Astrocyte of the spinal cord (primary cell): ENCODE measurements at regions not wholly inside any gene's neighbourhood (a gene's known extent, or its start where the extent isn't known, plus 50 kb on each side); places are given as distances from the start of the nearest gene placed in this dataset.
"Not testable (repeated sequence)": the region's sequence is repeated elsewhere in the genome, so short reads cannot be mapped to it uniquely, and the experiment has no call there.

Source experiments
- DNase-seq: peaks from one replicate; pipeline ENCODE4 v3.0.0; 2011; ENCODE audit warnings: low read depth, low spot score
- H3K4me3 ChIP-seq: 2 replicates; pipeline ENCODE4 v1.5.1; 2011; ENCODE audit warnings: low read depth, mild to moderate bottlenecking, low read length, moderate library complexity
- CTCF ChIP-seq: IDR thresholded peaks from 2 replicates; pipeline ENCODE4 v1.5.1; 2012; ENCODE audit warnings: low read depth, mild to moderate bottlenecking, low read length, inconsistent platforms
- in situ Hi-C: cut with HindIII; loops from 2 replicates; pipeline ENCODE4 v1.10.0; 2017; ENCODE audit warnings: low sequenced_read_pairs

GRCh38 chr2:203637471-203638167 lies 68.8 kb upstream of the CD28 start:
- in situ Hi-C loops = no loop called here
- no peak for TF ChIP-seq CTCF
- peak; percentile 24 for DNase-seq
- no peak overlapping the region for H3K4me3 ChIP-seq

- in situ Hi-C loops, DNase-seq, H3K4me3 ChIP-seq: not testable (repeated sequence)
Observed at GRCh38 chr2:203641865-203642264, 64.6 kb upstream of the CD28 start.

GRCh38 chr2:203642841-203643240 lies 63.6 kb upstream of the CD28 start:
- DNase-seq, in situ Hi-C loops, H3K4me3 ChIP-seq: not testable (repeated sequence)

- TF ChIP-seq CTCF = no peak
- in situ Hi-C loops = no loop called here
- DNase-seq = no peak
- H3K4me3 ChIP-seq = no peak overlapping the region
Observed at GRCh38 chr2:203645831-203646230, 60.6 kb upstream of the CD28 start.

- no peak for DNase-seq
- TF ChIP-seq CTCF = no peak
- in situ Hi-C loops = no loop called here
- no peak overlapping the region for H3K4me3 ChIP-seq
Observed at GRCh38 chr2:203646266-203646864, 60.1 kb upstream of the CD28 start.

GRCh38 chr2:203646961-203647360 lies 59.5 kb upstream of the CD28 start:
- in situ Hi-C loops = no loop called here
- H3K4me3 ChIP-seq = no peak overlapping the region
- DNase-seq = no peak
- TF ChIP-seq CTCF = no peak

GRCh38 chr2:203647579-203647978 lies 58.9 kb upstream of the CD28 start:
- no peak for TF ChIP-seq CTCF
- no peak for DNase-seq
- in situ Hi-C loops = no loop called here
- H3K4me3 ChIP-seq = no peak overlapping the region
